ENCODE measurements at regions not wholly inside any gene's neighbourhood (a gene's known extent, or its start where the extent isn't known, plus 50 kb on each side); places are given as distances from the start of the nearest gene placed in this dataset.

DNA sequence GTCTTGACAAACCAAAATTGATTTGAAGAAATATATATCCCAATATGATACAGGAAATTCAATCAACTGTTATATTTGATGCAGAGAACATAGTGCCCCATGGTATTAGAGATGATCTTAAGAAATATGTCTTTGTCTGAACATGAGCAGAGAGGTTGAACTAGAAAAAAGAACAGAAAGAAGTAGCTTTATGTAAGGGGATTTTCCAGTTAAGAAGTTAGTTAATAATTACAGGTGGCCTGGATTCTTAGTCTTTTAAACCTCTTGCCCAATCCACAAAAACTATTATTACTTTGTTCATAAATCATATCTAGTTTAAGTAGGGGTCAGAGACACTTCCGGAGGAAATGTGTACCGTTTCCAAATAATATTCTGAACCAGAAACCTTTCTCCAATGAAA lies 1186.7 kb upstream of the EPHA6 start:
- no peaks in the 10 kb centered on the region for H3K9me3 Mint-ChIP-seq
- H3K27me3 Mint-ChIP-seq (ENCODE audit: insufficient read depth, low read depth, poor library complexity), result no peaks in the 10 kb centered on the region
- ATAC-seq (no peak), DNase-seq (ENCODE audit: low spot score) (no peak)
- H3K4me1 Mint-ChIP-seq, result peaks cover 24% of the 10 kb centered on the region; the same call in 2 of the 3 replicates
- Histone ChIP-seq H3K4me2 (no peak overlapping the region), H3F3A (replicated peaks; ENCODE audit: low read depth) (no peaks in the 10 kb centered on the region), H3K9me2 (ENCODE audit: insufficient read depth) (no peaks in the 10 kb centered on the region), H3K79me2 (replicated peaks; ENCODE audit: insufficient read depth) (no peaks in the 10 kb centered on the region), H3K27me3 (ENCODE audit: insufficient read depth) (no peaks in the 10 kb centered on the region), H3K27ac (ENCODE audit: low read depth) (no peak overlapping the region), H2AFZ (no peak overlapping the region), H3K36me3 (ENCODE audit: insufficient read depth) (no peaks in the 10 kb centered on the region), H4K20me1 (replicated peaks; ENCODE audit: insufficient read depth) (no peaks in the 10 kb centered on the region), H3K4me1 (ENCODE audit: insufficient read depth) (no peaks in the 10 kb centered on the region), H3K4me3 (no peak overlapping the region)
- no peaks in the 10 kb centered on the region for H3K36me3 Mint-ChIP-seq (ENCODE audit: low read depth)
- TF ChIP-seq STAT1 (IDR thresholded peaks at IDR 0.05; ENCODE audit: unreplicated experiment) (no peak), ZNF331 (CRISPR knock-in tag; IDR thresholded peaks at IDR 0.05; ENCODE audit: low read depth) (no peak), POLR2AphosphoS5 (IDR thresholded peaks at IDR 0.05; ENCODE audit: low read depth) (no peak), EZH2phosphoT487 (IDR thresholded peaks at IDR 0.05; ENCODE audit: unreplicated experiment) (no peak), JUNB (IDR thresholded peaks at IDR 0.05; ENCODE audit: unreplicated experiment) (no peak), ZNF114 (CRISPR knock-in tag; IDR thresholded peaks at IDR 0.05) (no peak), CREB1 (CRISPR knock-in tag; IDR thresholded peaks at IDR 0.05; ENCODE audit: low read depth) (no peak), EZH2 (IDR thresholded peaks at IDR 0.05; ENCODE audit: low read depth, unreplicated experiment) (no peak), NANOG (IDR thresholded peaks at IDR 0.05; ENCODE audit: borderline replicate concordance) (no peak)
- TF ChIP-seq, protein P1, sequence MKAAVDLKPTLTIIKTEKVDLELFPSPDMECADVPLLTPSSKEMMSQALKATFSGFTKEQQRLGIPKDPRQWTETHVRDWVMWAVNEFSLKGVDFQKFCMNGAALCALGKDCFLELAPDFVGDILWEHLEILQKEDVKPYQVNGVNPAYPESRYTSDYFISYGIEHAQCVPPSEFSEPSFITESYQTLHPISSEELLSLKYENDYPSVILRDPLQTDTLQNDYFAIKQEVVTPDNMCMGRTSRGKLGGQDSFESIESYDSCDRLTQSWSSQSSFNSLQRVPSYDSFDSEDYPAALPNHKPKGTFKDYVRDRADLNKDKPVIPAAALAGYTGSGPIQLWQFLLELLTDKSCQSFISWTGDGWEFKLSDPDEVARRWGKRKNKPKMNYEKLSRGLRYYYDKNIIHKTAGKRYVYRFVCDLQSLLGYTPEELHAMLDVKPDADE (IDR thresholded peaks at IDR 0.05), result no peak
- TF ChIP-seq, protein P2, sequence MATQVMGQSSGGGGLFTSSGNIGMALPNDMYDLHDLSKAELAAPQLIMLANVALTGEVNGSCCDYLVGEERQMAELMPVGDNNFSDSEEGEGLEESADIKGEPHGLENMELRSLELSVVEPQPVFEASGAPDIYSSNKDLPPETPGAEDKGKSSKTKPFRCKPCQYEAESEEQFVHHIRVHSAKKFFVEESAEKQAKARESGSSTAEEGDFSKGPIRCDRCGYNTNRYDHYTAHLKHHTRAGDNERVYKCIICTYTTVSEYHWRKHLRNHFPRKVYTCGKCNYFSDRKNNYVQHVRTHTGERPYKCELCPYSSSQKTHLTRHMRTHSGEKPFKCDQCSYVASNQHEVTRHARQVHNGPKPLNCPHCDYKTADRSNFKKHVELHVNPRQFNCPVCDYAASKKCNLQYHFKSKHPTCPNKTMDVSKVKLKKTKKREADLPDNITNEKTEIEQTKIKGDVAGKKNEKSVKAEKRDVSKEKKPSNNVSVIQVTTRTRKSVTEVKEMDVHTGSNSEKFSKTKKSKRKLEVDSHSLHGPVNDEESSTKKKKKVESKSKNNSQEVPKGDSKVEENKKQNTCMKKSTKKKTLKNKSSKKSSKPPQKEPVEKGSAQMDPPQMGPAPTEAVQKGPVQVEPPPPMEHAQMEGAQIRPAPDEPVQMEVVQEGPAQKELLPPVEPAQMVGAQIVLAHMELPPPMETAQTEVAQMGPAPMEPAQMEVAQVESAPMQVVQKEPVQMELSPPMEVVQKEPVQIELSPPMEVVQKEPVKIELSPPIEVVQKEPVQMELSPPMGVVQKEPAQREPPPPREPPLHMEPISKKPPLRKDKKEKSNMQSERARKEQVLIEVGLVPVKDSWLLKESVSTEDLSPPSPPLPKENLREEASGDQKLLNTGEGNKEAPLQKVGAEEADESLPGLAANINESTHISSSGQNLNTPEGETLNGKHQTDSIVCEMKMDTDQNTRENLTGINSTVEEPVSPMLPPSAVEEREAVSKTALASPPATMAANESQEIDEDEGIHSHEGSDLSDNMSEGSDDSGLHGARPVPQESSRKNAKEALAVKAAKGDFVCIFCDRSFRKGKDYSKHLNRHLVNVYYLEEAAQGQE (IDR thresholded peaks at IDR 0.05; ENCODE audit: unreplicated experiment), result no peak
- TF ChIP-seq, protein P3, sequence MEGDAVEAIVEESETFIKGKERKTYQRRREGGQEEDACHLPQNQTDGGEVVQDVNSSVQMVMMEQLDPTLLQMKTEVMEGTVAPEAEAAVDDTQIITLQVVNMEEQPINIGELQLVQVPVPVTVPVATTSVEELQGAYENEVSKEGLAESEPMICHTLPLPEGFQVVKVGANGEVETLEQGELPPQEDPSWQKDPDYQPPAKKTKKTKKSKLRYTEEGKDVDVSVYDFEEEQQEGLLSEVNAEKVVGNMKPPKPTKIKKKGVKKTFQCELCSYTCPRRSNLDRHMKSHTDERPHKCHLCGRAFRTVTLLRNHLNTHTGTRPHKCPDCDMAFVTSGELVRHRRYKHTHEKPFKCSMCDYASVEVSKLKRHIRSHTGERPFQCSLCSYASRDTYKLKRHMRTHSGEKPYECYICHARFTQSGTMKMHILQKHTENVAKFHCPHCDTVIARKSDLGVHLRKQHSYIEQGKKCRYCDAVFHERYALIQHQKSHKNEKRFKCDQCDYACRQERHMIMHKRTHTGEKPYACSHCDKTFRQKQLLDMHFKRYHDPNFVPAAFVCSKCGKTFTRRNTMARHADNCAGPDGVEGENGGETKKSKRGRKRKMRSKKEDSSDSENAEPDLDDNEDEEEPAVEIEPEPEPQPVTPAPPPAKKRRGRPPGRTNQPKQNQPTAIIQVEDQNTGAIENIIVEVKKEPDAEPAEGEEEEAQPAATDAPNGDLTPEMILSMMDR (conservative IDR thresholded peaks at IDR 0.05; ENCODE audit: low read depth in 2 of 2), result no peak
- TF ChIP-seq, protein P4, sequence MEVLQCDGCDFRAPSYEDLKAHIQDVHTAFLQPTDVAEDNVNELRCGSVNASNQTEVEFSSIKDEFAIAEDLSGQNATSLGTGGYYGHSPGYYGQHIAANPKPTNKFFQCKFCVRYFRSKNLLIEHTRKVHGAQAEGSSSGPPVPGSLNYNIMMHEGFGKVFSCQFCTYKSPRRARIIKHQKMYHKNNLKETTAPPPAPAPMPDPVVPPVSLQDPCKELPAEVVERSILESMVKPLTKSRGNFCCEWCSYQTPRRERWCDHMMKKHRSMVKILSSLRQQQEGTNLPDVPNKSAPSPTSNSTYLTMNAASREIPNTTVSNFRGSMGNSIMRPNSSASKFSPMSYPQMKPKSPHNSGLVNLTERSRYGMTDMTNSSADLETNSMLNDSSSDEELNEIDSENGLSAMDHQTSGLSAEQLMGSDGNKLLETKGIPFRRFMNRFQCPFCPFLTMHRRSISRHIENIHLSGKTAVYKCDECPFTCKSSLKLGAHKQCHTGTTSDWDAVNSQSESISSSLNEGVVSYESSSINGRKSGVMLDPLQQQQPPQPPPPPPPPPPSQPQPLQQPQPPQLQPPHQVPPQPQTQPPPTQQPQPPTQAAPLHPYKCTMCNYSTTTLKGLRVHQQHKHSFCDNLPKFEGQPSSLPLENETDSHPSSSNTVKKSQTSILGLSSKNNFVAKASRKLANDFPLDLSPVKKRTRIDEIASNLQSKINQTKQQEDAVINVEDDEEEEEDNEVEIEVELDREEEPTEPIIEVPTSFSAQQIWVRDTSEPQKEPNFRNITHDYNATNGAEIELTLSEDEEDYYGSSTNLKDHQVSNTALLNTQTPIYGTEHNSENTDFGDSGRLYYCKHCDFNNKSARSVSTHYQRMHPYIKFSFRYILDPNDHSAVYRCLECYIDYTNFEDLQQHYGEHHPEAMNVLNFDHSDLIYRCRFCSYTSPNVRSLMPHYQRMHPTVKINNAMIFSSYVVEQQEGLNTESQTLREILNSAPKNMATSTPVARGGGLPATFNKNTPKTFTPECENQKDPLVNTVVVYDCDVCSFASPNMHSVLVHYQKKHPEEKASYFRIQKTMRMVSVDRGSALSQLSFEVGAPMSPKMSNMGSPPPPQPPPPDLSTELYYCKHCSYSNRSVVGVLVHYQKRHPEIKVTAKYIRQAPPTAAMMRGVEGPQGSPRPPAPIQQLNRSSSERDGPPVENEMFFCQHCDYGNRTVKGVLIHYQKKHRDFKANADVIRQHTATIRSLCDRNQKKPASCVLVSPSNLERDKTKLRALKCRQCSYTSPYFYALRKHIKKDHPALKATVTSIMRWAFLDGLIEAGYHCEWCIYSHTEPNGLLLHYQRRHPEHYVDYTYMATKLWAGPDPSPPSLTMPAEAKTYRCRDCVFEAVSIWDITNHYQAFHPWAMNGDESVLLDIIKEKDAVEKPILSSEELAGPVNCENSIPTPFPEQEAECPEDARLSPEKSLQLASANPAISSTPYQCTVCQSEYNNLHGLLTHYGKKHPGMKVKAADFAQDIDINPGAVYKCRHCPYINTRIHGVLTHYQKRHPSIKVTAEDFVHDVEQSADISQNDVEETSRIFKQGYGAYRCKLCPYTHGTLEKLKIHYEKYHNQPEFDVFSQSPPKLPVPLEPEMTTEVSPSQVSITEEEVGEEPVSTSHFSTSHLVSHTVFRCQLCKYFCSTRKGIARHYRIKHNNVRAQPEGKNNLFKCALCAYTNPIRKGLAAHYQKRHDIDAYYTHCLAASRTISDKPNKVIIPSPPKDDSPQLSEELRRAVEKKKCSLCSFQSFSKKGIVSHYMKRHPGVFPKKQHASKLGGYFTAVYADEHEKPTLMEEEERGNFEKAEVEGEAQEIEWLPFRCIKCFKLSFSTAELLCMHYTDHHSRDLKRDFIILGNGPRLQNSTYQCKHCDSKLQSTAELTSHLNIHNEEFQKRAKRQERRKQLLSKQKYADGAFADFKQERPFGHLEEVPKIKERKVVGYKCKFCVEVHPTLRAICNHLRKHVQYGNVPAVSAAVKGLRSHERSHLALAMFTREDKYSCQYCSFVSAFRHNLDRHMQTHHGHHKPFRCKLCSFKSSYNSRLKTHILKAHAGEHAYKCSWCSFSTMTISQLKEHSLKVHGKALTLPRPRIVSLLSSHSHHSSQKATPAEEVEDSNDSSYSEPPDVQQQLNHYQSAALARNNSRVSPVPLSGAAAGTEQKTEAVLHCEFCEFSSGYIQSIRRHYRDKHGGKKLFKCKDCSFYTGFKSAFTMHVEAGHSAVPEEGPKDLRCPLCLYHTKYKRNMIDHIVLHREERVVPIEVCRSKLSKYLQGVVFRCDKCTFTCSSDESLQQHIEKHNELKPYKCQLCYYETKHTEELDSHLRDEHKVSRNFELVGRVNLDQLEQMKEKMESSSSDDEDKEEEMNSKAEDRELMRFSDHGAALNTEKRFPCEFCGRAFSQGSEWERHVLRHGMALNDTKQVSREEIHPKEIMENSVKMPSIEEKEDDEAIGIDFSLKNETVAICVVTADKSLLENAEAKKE (CRISPR knock-in tag; IDR thresholded peaks at IDR 0.05), result no peak
- 0 out of 2 replicates have a peak overlapping the region, but pooled peaks have one; percentile 7 for H3K27ac Mint-ChIP-seq
- H3K4me3 Mint-ChIP-seq, result no peak overlapping the region

Data from GM23338 (cell line).